Fibroblast of skin of abdomen (primary cell): ENCODE measurements at regions not wholly inside any gene's neighbourhood (a gene's known extent, or its start where the extent isn't known, plus 50 kb on each side); places are given as distances from the start of the nearest gene placed in this dataset.

Experiments
- DNase-seq: peaks from one replicate; pipeline ENCODE4 v3.0.0-alpha.2; 2013

DNA sequence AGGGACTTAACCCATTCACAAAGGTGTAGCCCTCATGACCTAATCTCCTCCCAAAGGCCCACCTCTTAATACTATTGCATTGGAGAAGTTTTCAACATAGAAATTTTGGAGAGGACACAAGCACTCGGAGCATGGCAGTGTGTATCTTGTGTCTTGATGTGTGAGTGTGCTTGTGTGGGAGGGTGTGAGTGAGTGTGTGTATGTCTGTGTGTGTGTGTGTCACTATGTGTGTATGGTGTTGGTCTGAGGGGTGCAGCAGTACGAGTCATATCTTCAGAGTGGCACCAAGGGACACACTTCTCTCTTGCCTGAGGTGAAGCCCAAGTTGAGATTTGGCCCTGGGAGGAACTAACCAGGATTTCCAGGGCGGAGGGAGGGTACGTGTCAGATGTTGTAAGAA, 73.7 kb downstream of the NAV1 start:
- DNase-seq: no peak

DNA sequence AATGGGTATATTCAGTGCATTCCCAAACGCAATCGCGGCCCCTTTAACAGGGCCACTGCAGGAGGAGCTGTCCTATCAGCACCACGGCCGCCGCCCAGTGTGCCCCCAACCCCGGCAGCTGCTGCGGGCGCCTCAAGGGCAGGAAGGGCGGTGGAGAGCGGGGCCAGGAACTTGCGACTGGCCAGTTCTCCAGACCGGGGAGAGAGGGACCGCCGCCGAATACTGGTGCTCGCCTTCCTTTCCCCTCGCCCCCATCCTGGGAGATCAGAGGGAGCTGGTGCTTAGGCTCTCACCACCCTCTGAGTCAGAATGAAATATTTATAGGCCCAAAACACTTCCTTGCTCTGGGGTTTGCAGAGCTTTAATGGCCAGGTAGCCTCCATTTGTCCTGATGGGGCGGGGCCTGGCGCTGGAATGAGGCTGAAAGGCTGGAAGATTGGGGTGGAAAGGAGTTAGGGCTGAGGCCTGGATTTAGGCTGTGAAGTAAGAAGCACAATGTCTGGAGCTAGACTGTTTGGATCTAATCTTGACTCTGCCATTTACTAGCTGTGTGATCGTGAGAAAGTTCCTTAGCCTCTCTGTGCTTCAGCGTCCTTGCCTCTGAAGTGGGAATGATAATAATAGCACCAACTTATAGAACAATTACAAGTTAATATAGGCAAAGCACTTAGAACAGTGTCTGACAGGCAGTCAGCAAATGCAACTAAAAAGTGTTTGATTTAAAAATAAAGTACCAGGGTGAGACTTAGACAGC, 75.5 kb downstream of the NAV1 start:
- no peak for DNase-seq

DNA sequence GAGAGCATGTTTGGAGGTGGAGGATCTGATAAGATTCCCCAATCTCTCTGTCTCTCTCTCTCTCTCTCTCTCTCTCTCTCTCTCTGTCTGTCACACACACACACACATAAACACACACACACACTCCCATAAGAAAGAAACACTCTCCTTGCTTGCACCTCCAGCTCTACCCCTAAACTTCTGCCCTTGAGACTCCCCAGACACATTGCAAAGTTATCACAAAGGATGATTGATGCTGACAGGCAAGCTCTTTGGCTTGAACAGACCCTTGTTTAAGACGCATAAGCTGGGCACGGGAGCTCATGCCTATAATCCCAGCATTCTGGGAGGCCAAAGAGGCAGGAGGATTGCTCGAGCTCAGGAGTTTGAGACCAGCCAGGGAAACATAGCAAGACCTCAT, 78.2 kb downstream of the NAV1 start:
- DNase-seq: no peak

DNA sequence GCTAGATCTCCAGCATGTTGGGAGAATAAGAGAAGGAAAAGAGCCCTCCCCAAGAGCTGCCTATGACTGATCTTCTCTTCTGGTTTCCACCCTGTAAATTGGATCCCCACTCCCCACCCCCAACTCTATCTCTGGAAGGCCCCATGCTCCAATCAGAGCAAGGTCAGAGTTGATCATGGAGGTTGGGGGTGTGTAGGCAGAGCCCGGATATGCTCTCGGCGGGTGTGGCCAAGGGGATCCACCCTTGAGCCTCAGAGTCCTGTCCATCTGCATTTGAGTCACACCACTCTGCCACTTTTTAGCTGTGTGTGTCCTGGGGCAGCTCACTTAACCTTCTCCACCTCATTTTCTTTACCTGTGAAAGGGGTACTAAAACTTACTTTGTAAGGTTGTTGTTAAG, 79.5 kb downstream of the NAV1 start:
- DNase-seq: no peak

DNA sequence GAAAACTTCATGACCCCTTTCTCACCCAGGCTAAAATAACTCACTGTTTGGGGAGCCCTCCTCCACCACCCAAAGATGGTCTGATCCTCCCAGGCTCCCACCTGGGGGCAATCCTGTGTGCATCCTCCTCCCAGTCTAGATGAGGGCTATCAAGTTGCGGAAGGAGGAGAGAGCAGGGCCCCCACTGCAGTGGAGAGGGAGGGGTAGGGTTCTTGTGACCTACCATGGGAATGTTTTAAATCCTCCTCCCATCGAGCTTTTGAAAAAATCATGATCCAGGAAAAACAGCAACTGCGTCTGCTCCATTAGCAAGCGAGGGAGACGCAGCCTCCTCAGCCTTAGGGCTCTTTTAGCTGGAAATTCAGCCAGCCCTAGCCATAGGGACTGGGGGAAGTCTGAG, 80.0 kb downstream of the NAV1 start:
- DNase-seq: no peak

DNA sequence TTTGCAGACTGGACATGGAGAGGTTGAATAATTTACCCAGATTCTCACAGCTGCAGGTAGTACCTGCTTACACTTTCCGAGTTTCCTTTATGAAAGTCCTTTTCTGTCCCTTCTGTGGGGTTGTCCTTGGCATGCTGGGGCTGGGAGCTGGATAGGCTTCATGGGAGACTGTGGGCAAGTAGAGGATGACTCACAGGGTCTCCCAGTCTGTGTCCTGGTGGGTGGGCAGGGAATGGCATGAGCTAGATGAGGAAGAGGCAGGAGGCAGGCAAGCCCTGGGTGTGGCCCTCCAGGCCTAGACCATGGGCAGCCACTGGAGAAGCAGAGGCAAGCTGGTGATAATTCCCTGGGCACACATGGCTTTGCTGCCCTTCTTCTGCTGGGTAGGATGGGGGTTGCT, 80.6 kb downstream of the NAV1 start:
- no peak for DNase-seq

DNA sequence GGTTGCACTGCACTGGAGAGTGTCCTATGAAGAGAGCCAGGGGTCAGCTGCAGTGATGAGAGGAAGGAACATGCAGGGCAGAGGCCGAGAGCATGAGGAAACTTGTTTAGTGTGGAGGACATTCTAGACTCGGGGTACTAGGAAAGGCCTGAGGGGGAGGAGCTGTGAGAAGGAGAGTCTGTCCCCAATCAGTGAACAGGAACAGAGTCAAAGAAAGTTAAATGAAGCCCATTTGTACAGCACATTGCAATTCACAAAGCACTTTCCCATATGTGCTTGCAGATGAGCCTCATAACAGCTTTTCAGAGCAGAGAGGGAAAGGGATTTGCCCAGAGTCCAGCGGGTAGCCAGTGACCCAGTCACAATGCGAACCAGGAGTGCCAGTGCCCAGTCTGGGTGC, 83.4 kb downstream of the NAV1 start:
- no peak for DNase-seq

DNA sequence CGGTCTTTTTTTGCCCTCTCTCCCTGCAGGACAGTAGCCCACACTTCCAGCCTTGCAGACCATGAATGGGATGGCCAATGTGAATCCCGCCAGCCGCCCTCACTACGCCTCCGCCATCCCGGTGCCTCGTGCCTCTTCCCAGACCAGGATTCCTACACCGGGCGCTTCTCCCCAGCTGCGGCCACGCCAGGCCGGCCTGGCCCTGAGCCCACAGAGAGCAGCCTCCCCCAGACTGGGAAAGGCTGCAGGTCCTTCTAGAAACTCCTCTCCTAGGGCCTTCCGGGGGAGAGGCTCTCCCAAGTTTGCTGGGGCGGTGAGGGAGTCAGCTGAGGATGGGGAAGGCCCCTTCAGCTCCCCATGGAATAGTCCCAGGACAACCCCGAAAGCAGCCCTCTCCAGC, 83.9 kb downstream of the NAV1 start:
- no peak for DNase-seq

DNA sequence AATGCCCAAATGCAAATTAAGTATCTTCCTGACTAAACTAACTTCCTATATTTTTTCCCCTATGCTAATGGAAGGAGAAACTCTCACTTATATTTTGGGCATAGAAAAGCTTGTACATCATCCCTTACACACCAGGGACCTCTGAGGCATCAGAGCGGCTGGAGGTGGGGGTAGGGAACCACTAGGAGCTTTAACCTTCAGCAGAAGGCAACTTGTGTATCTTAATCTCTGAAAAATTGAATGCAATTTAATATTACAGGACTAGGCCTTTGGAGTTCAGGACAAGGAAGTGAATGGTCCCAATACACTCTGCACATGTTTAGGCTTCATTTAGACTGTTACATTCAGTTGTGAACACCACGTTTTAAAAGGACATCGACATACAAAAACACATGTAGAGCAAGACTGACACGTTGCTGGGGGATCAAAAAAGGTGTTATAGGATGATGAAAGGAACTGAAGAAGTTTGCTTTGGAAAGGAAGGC, 85.9 kb downstream of the NAV1 start:
- DNase-seq: no peak

DNA sequence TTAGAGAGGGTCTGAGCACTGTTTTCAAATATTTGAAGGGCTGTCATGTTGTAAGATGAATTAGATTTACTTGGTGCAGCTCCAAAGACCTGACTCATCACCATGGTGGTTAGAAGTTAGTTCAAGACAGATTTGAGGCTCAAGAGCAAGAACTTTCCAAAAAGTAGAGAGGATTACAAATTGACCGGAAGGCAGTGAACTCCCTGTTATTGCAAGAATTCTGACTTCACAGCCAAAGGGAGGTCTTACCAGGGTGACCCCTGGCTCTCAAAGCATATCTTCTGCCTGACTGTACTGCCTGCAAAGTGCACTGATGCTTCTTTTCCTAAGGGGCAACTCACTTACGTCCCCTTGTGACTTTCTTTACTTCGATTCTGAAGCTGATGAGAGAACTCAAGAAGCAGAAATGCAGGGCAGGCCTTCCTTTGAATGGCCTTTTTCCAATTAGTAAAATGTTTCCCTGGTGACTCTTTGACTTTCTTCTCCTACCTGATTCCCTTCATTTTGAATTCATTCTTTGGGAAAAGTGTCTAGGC, 86.4 kb downstream of the NAV1 start:
- DNase-seq: peak; percentile 98

DNA sequence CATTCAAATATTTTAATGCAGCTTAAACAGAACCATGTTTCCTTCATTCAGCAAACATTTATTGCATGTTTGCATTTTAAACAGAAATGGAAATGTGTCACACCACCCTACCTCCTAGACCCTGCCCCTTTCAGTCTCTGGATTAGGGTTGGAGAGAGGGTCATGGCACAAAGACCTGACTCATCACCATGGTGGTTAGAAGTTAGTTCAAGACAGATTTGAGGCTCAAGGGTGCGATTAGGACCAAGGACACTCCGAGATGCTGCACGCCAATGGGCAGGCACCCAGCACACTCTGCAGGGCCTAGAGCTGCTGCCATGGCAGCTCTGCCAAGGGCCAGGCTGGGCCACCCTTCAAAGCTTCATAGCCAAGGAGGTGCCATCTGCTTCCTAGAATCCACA, 86.9 kb downstream of the NAV1 start:
- DNase-seq: no peak

DNA sequence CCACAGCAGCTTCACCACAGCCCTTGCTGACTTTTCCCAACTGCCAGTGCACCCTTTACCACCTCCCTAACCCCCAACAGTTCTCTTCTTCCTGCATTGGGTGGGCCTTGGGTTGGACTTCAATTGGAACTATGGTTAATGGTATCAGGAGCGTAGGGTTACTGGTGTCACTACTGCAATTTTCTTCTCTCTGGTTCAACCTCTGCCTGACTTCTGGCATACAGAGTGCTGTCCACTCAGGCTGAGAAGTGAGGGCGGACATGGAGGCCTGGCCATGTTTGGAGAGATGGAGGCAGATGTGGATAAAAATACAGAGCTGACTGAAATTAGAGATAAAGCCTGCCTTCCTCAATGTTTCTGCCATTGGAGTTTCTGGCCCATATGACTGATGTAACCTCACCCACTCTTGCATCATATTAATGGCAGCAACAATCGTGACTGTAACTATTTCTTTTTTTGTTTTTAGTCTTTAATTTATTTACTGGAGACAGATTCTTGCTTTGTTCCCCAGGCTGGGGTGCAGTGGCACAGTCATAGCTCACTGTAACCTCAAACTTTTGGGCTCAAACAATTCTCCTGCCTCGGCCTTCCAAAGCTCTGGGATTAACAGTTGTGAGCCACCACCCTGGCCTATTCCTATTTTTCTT, 87.8 kb downstream of the NAV1 start:
- DNase-seq: no peak

DNA sequence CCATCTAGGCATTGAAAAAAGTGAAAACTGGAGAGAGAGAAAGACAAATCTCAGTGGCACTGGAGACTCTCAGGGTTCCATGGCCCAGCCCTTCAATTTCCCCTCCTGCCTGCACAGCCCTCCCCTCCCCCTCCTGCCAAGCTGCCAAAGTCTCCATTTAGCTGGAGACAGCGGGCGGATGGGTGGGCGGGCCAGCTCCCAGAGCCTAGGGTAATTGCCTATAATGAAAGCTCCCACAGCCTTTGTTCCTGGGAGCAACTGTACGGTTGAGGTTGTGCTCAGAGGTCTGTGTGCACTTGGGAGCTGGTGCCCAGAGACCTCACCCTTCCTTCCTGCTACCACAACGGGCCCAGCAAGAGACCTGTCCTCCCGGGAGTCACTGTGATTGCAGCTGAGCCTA, 89.6 kb downstream of the NAV1 start:
- DNase-seq: no peak

DNA sequence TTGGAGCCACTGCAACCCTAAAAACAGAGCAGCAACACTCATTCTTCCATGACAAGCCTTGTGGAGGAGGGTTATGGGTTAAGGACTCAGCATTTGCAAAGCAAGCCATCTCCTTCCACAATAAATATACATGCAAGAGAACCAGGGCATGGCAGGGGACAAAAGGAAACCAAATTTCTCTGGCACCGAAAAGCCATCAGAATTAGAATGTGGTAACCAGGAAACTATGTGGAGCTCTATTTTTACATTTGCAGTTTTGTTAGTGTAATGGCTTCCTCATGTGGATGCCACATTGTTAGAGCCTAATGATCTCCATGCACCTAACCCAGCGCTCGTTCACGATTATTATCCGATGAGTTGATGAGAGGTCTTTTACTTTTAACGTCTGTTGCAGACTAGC, 91.7 kb downstream of the NAV1 start:
- DNase-seq: peak; percentile 44

DNA sequence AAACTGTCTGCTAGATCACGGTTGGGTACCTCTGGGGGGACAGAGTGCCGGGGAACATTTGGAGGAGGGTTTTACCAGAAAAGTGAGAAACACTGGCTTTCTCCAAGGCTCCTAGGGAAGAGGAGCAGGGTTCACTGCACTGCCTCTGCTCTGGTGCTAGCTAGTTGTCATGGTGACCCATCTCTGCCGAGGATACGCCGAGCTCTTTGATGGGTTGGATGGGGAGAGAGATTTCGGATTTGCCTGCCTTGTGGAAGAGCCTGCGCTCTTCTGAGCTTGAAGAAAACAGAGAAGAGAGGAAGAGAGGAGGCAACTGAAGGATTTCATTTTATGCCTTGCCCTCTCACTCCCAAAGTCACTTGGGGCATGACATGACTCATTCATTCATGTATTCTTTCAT, 92.1 kb downstream of the NAV1 start:
- DNase-seq: no peak

DNA sequence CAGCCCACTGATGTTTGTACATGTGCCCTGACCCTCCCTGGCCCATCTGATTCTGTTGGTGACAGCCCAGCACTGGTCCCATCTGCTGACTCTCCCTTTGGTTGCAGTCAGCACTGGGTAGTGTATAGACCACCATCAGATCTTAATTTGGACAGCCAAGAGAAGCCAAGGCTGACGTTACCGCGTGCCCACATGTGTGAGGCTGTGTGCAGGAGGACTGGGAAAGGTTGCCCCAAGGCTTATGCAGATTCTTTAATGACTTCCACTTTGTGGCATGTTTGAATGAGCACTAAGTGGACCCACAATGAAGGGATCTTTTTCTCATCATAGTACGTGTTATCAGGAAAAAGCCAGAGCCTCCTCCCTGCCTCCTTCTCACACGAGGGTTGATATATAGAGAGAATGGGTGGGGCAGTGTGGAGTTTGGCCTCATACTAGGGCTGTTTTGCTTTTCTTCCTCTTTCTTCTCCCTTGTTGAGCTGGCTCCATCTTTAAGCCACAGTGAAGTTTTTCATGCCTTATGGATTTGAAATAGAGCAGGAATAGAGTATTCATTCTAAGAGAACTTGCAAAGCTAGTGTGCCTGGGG, 93.5 kb downstream of the NAV1 start:
- DNase-seq: no peak

DNA sequence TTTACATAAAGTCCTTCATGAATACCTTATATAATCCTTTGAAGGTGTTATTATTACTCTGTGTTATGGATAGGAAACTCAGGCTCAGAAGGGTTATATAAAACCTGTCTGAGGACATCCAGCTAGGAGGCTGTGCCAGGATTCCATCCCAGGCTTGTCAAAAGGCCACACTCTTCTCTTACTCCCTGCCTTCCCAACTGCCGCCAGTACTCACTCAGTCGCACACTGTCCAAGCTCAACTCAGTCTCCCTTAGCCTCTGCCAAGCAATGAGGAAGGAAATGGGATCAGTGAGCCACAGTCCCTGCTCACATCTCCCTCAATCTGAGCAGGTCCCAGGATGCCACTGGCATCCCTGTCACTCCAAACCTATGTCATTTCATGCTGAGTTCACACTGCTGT, 94.4 kb downstream of the NAV1 start:
- no peak for DNase-seq

DNA sequence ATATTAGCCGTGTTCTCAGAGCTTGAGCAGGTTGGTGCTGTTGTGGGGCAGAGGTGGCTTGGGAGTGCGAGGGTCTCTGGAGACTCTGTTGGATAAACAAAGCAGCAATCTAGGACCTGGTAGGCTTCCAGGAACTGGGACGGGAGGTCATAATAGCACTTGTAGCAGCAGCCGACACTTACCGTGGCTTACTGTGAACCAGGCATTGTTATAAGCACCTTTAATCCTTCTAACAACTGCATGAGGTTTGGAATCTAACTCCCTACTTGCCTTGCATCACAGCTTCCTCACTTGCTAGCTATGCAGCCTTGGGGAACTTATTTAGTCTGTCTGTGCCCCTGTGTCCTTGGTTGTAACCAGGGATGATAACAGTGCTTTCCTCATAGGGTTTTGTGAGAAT, 94.9 kb downstream of the NAV1 start:
- no peak for DNase-seq

DNA sequence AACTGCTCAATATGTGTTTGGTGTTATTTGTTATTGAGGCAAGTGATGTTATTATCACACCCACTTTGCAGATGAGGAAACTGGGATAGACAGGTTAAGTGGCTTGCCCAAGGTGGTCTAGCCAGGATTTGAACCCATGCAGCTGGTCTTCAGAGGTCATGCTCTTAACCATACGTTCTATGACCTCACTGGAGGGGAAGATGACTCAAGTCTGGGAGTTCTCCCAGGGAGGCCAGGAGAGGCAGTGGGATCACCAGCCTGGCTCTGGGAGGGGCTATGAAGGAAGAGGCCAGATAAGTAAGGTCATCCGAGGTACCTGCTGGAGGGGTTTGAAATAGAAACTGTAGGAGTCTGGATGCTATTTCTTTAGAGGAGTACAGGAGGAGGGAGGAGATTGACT, 95.3 kb downstream of the NAV1 start:
- peak; percentile 48 for DNase-seq

DNA sequence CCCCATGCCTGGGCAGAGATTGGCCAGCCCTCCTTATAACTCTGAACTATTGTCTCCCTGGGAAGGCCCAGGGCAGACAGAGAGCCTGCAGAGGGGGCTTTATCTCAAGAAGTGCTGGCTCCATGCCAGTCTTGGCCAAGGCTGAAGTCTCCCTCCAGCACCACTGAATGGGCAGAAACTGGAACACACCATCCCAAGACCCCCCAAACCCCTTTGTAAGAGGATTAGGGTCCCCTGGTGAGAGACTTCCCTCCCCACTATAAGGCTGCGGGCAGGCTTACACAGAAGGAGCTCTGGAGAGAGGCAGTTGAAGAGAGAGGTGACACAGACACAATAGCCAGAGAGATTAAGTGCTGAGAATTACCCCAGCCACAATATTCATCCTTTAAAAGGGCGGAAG, 97.2 kb downstream of the NAV1 start:
- DNase-seq: no peak

DNA sequence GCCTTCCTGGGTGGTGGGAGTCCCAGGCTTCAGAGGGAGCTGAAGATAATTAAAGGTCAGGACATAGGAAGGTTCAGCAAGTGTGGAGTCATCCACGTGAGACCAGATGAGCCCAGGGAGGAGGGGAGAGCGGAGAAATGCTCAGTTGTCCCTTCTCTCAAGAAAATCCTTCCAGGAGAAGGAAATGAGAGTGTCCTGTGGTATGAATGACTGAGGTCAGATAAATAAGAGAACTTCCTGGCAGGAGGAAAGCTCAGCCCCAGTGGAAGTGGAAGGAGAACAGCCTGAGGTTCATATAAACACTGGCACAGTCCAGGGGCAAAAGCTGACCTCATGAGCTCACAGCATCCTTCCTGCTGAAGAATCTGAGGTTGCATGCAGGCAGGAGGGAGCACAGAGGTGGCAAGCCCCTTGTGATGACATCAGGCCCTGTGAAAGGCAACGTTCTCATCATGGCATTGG, 97.6 kb downstream of the NAV1 start:
- DNase-seq: no peak

DNA sequence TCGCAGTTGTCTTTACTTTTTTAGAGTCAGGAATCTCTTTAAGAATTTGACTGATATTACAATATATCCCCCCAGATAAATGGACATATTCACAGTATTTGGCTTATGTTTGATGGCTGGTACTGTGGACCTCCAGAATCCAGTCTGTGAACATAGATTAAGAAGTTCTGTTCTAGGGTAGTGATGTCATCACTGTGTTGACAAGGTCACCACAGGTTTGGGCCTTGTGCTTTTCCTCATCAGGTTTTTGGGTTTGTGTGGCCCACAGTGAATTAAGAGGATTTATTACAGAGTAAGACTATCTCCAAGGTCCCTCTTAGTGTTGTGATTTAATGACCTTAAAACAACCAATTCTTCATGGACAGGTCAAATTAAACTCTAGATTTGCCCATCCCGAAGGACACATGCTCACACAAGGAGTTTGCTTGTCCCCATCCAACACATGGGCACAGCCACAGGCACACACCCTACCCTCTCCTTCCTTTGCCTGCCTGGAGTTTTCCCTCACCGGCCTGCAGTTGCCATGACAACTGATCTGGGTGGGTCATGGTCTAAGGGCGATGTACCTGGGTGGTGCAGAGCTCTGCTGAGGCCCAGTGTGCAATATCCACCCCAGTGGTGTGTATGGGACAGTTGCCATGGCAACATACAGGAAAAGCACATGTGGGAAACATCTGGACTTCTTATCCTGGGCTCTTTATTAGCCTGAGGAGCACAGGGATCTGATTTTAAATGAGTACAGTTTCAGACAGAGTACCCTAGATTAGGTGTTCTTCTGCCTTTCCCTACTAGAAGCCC, 98.6 kb downstream of the NAV1 start:
- DNase-seq: peak; percentile 51

DNA sequence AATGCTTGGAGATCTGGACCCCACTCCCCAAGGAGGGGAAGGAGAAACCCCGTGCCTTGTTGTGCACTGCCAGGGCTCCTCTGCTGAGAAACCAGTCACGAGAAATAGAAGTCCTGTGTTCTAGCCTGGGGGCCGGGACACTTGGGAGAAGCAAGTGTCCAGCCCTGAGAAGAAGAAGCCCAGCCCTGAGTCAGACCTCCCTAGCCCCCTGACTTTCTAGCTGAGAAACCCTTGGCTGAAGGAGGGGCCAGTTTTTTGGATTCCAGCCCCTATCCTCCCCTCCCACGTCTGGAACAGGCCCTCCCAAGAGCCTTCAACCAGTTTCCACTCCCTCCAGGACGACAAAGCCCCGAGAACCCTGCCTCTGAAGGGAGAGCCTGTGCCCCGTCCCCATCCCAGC, 100.5 kb downstream of the NAV1 start:
- DNase-seq: no peak
